Tibial nerve (tissue), 3 donors: ENCODE measurements at regions not wholly inside any gene's neighbourhood (a gene's known extent, or its start where the extent isn't known, plus 50 kb on each side); places are given as distances from the start of the nearest gene placed in this dataset.

Source experiments
- POLR2A ChIP-seq, 2 donors: fragments of 450-650 bp; IDR thresholded peaks; one replicate each; pipeline ENCODE4 v1.6.1; 2017; ENCODE audit warnings: antibody characterized with exemption in 2 of 2, mild to moderate bottlenecking in 2 of 2, moderate library complexity in 2 of 2
- TF ChIP-seq, protein P1 (sequence below), 5 experiments: fragments of 200-600 bp in 3 of 5; fragments of 450-650 bp in 2 of 5; sonication (generic) in 3 of 5; IDR thresholded peaks; one replicate each; pipeline ENCODE4 v1.5.1; 2016 to 2019; ENCODE audit warnings: antibody characterized with exemption in 5 of 5, mild to moderate bottlenecking in 3 of 5, moderate library complexity in 2 of 5

- TF ChIP-seq, protein P1, sequence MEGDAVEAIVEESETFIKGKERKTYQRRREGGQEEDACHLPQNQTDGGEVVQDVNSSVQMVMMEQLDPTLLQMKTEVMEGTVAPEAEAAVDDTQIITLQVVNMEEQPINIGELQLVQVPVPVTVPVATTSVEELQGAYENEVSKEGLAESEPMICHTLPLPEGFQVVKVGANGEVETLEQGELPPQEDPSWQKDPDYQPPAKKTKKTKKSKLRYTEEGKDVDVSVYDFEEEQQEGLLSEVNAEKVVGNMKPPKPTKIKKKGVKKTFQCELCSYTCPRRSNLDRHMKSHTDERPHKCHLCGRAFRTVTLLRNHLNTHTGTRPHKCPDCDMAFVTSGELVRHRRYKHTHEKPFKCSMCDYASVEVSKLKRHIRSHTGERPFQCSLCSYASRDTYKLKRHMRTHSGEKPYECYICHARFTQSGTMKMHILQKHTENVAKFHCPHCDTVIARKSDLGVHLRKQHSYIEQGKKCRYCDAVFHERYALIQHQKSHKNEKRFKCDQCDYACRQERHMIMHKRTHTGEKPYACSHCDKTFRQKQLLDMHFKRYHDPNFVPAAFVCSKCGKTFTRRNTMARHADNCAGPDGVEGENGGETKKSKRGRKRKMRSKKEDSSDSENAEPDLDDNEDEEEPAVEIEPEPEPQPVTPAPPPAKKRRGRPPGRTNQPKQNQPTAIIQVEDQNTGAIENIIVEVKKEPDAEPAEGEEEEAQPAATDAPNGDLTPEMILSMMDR (IDR thresholded peaks at IDR 0.05), result no peak
- no peak for TF ChIP-seq POLR2A (IDR thresholded peaks at IDR 0.05)
Observed at GRCh38 chr18:30044496-30044895, 998.0 kb downstream of the DSC3 start.
